Dendritic cell treated with granulocyte-macrophage colony-stimulating factor and Interleukin-4, amounts not matched to agents 40 ng/mL and 50 ng/mL, for 4 days (primary cell): ENCODE measurements at regions not wholly inside any gene's neighbourhood (a gene's known extent, or its start where the extent isn't known, plus 50 kb on each side); places are given as distances from the start of the nearest gene placed in this dataset.
"Not testable (repeated sequence)": the region's sequence is repeated elsewhere in the genome, so short reads cannot be mapped to it uniquely, and the experiment has no call there.

ENCODE experiments used
- H3K27ac Mint-ChIP-seq: one replicate; pipeline ENCODE4 v1.8.0; 2022; ENCODE audit warnings: mild to moderate bottlenecking, mixed read lengths
- H3K27me3 Mint-ChIP-seq: one replicate; pipeline ENCODE4 v1.8.0; 2022; ENCODE audit warnings: mild to moderate bottlenecking, mixed read lengths
- H3K36me3 Mint-ChIP-seq: one replicate; pipeline ENCODE4 v1.8.0; 2022; ENCODE audit warnings: low read depth, mixed read lengths
- H3K4me1 Mint-ChIP-seq: one replicate; pipeline ENCODE4 v1.8.0; 2022; ENCODE audit warnings: low read depth, mixed read lengths
- H3K4me3 Mint-ChIP-seq: one replicate; pipeline ENCODE4 v1.8.0; 2022; ENCODE audit warnings: mild to moderate bottlenecking, moderate library complexity, mixed read lengths
- H3K9me3 Mint-ChIP-seq: one replicate; pipeline ENCODE4 v1.8.0; 2022; ENCODE audit warnings: mixed read lengths
- intact Hi-C: fragments of 100-400 bp; cut with micrococcal nuclease; formaldehyde crosslinking; loops from one replicate; pipeline ENCODE4 v1.15.0; 2022

- H3K9me3 Mint-ChIP-seq: no peaks in the 10 kb centered on the region
- no peaks in the 10 kb centered on the region for H3K4me1 Mint-ChIP-seq
Measured at GRCh38 chr5:92694067-92694466, 887.0 kb downstream of the NR2F1-AS1 start.

GRCh38 chr5:92691955-92692354 lies 889.1 kb downstream of the NR2F1-AS1 start:
- H3K4me3 Mint-ChIP-seq, H3K4me1 Mint-ChIP-seq, H3K27ac Mint-ChIP-seq, H3K36me3 Mint-ChIP-seq, H3K27me3 Mint-ChIP-seq, intact Hi-C loops, H3K9me3 Mint-ChIP-seq: not testable (repeated sequence)

More at GRCh38 chr5:92694067-92694466, 887.0 kb downstream of the NR2F1-AS1 start:
- no peaks in the 10 kb centered on the region for H3K27me3 Mint-ChIP-seq
- H3K36me3 Mint-ChIP-seq: no peaks in the 10 kb centered on the region
- intact Hi-C loops: no loop called here
- no peak overlapping the region for H3K27ac Mint-ChIP-seq
- H3K4me3 Mint-ChIP-seq: no peak overlapping the region

GRCh38 chr5:92687821-92688722 lies 892.9 kb downstream of the NR2F1-AS1 start:
- Mint-ChIP-seq H3K27ac (no peak overlapping the region), H3K4me3 (no peak overlapping the region), H3K9me3 (peaks cover 18% of the 10 kb centered on the region), H3K36me3 (no peaks in the 10 kb centered on the region), H3K27me3 (no peaks in the 10 kb centered on the region), H3K4me1 (no peaks in the 10 kb centered on the region)
- intact Hi-C loops: no loop called here

GRCh38 chr5:92678640-92679039 lies 902.4 kb downstream of the NR2F1-AS1 start:
- Mint-ChIP-seq H3K27ac (no peak overlapping the region), H3K4me1 (no peaks in the 10 kb centered on the region), H3K36me3 (no peaks in the 10 kb centered on the region), H3K9me3 (peaks cover 8% of the 10 kb centered on the region), H3K27me3 (no peaks in the 10 kb centered on the region), H3K4me3 (no peak overlapping the region)
- intact Hi-C loops: no loop called here

DNA sequence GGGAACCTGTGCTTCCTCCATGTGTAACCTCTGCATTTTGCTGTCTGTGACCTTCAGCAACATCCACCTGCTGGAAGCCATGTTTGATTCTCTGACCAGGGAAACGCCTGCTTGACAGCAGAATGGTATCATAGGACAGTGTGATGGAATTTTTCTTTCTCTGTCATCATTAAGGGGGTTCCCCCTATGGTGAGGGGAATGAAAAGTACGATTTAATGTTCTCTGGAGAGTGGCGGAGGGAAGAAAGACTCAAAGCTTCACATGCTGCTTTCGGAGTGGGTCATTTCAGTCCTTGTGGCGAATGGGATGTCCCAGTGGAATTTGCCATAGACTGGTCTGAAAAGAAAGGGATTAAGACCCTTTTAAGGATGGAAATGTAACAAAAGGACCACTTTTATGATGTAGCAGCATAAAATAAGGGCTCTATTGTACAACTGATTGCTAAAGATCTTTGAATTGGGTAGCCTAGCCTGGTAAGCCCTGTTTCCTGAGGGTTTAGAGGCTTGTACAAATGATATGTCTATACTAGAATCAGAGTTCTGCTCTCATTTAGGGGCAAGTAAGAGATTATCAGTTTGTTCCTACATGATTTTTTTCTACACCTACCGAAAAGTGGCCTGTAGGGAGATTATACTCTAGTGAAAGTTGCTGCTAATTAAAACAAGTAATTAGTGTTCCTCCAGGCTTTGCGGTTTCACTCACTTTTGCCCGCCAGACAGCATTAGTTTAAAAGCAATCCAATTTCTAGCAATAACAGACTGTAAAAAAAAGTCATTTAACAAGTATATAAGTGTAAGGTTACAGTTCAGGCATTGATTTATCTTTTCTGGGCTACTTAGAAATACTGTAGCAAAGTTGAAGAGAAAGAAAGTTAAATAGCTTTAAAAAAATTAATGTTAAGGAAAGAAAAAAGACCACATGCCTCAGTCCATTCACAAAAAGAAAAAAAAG lies 904.5 kb downstream of the NR2F1-AS1 start:
- H3K9me3 Mint-ChIP-seq: no peaks in the 10 kb centered on the region
- intact Hi-C loops: no loop called here
- H3K27me3 Mint-ChIP-seq: no peaks in the 10 kb centered on the region
- no peaks in the 10 kb centered on the region for H3K36me3 Mint-ChIP-seq
- H3K27ac Mint-ChIP-seq: no peak overlapping the region
- no peaks in the 10 kb centered on the region for H3K4me1 Mint-ChIP-seq
- H3K4me3 Mint-ChIP-seq: no peak overlapping the region

- Mint-ChIP-seq H3K4me1 (no peaks in the 10 kb centered on the region), H3K36me3 (no peaks in the 10 kb centered on the region), H3K27me3 (no peaks in the 10 kb centered on the region), H3K9me3 (no peaks in the 10 kb centered on the region), H3K4me3 (no peak overlapping the region), H3K27ac (no peak overlapping the region)
- intact Hi-C loops: no loop called here
Measured at GRCh38 chr5:92674321-92674720, 906.7 kb downstream of the NR2F1-AS1 start.

DNA sequence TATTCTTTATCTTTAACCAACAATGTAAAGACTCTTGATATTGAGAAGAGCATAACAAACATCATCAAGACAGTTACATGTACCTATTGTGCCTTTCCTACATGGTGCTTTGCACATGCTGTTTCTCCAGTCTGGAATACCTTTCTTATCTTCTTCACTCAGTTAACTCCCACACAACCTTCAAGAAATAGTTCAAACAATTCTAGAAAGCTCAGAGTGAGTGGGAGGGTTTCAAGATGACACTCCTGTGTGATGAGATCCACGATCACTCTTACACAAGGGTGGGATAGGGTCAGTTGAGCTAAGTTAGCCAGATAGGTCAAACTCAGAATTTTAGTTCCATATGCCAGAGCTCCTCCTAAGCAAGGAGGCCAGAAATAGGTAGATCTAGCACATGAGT lies 915.5 kb downstream of the NR2F1-AS1 start:
- Mint-ChIP-seq H3K9me3 (peaks cover 12% of the 10 kb centered on the region), H3K4me1 (no peaks in the 10 kb centered on the region), H3K27ac (no peak overlapping the region), H3K4me3 (no peak overlapping the region), H3K36me3 (no peaks in the 10 kb centered on the region), H3K27me3 (no peaks in the 10 kb centered on the region)
- intact Hi-C loops: no loop called here

DNA sequence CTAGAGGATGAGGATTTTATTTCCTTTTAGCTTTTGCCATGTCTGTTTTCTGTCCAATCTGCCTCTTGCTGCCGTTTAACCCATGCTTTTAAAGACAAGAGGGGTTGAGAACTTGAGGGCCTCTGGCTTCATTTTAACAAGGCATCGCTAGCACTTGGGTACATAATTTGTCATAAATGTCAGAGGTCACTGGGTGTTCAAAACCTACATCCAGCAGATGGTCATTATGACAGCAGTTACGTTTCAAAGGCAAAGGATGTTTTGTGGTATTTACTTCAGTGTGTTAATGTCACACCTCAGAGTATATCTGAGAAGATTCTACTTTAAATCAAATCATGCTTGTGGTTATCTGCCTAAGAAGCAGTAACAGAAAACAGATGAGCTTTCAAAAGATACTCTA lies 918.3 kb downstream of the NR2F1-AS1 start:
- intact Hi-C loops: no loop called here
- Mint-ChIP-seq H3K36me3 (no peaks in the 10 kb centered on the region), H3K4me3 (no peak overlapping the region), H3K9me3 (peaks cover 7% of the 10 kb centered on the region), H3K4me1 (no peaks in the 10 kb centered on the region), H3K27me3 (no peaks in the 10 kb centered on the region), H3K27ac (no peak overlapping the region)

DNA sequence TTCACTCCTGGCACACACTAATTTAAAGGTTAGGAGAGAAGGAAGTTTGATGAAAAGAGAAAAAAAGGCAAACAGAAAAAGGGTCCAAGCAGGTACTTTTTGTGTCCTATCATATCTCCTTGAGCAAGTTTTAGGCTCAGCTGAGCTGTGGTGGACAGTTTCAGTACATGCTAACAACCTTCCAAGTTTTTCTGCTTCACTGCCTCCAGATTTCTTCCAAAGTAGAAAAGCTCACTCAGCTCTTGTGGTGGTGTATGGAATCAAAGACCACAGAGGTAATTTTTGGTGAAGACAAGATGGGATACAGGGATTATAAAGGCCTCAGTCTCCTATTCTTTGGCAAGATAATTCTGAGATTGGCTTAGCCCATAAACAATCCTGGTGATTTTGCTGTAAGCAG lies 921.8 kb downstream of the NR2F1-AS1 start:
- Mint-ChIP-seq H3K36me3 (no peaks in the 10 kb centered on the region), H3K27me3 (no peaks in the 10 kb centered on the region), H3K4me1 (no peaks in the 10 kb centered on the region), H3K4me3 (no peak overlapping the region), H3K9me3 (peaks cover 13% of the 10 kb centered on the region), H3K27ac (no peak overlapping the region)
- intact Hi-C loops: no loop called here

GRCh38 chr5:92654601-92655000 lies 926.4 kb downstream of the NR2F1-AS1 start:
- H3K36me3 Mint-ChIP-seq, H3K4me1 Mint-ChIP-seq, H3K4me3 Mint-ChIP-seq, H3K27ac Mint-ChIP-seq, intact Hi-C loops, H3K27me3 Mint-ChIP-seq: not testable (repeated sequence)
- H3K9me3 Mint-ChIP-seq: peaks cover 13% of the 10 kb centered on the region

GRCh38 chr5:92653730-92654461 lies 927.1 kb downstream of the NR2F1-AS1 start:
- Mint-ChIP-seq H3K27ac (no peak overlapping the region), H3K4me1 (no peaks in the 10 kb centered on the region), H3K9me3 (peaks cover 13% of the 10 kb centered on the region), H3K27me3 (no peaks in the 10 kb centered on the region), H3K36me3 (no peaks in the 10 kb centered on the region), H3K4me3 (no peak overlapping the region)
- intact Hi-C loops: no loop called here

DNA sequence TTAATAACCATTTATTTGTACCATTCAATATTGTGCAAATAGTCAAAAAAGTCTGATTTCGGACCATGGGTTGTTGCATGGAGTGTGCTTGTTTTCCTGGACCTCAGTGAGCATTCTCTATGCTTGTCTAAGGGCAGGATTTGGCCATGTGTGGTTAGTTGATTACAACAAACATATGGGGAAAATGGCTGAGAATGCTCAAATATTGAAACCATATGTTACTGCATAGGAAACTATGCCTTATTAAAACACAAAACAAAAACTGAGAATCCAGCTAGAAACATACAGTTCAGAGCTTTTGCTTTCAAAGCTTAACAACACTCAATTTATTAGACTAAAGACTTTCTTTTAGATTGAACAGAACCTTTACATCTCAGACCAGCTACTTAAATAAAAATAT lies 928.3 kb downstream of the NR2F1-AS1 start:
- H3K27ac Mint-ChIP-seq: no peak overlapping the region
- no peak overlapping the region for H3K4me3 Mint-ChIP-seq
- H3K27me3 Mint-ChIP-seq: no peaks in the 10 kb centered on the region
- H3K4me1 Mint-ChIP-seq: no peaks in the 10 kb centered on the region
- intact Hi-C loops: no loop called here
- H3K9me3 Mint-ChIP-seq: peaks cover 13% of the 10 kb centered on the region
- H3K36me3 Mint-ChIP-seq: no peaks in the 10 kb centered on the region

GRCh38 chr5:92644266-92644886 lies 936.6 kb downstream of the NR2F1-AS1 start:
- H3K36me3 Mint-ChIP-seq: no peaks in the 10 kb centered on the region
- no peaks in the 10 kb centered on the region for H3K4me1 Mint-ChIP-seq
- H3K4me3 Mint-ChIP-seq: no peak overlapping the region
- H3K27ac Mint-ChIP-seq: no peak overlapping the region
- no peaks in the 10 kb centered on the region for H3K9me3 Mint-ChIP-seq
- no peaks in the 10 kb centered on the region for H3K27me3 Mint-ChIP-seq
- intact Hi-C loops: no loop called here
